ENCODE measurements at regions not wholly inside any gene's neighbourhood (a gene's known extent, or its start where the extent isn't known, plus 50 kb on each side); places are given as distances from the start of the nearest gene placed in this dataset.

DNA sequence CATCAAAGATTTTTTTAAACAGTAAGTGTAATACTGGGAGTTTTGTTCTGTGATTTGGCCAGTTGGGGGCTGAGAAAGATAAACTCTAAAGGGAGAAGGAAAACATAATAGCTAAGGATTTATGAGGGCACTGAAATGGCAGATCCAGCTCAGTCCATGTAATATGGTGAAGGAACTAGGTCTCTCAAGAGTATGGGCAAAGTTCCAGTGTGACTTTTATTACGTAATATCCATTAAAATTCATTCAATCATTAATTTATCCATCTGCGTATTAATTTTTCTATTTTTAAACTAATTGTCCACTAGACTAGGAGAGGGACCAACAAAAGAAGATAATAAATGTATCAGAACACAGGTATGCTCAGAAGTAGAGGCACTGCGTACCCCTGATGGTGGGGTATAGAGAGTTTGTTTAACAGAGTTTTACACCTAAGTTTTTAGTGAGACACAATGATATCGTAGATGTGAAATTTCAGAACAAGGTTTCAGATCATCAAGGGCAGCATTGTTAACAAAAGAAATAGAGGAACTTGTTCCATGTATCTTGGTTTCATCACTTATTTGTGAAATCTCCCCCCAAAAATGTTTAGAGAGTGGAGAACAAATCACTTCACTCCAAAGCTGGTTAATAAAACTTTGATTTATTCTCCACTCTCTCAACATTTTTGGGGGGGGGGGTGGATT, 351.1 kb downstream of the GRXCR1 start:
- DNase-seq (ENCODE audit: low read depth in 2 of 2): no peak

DNA sequence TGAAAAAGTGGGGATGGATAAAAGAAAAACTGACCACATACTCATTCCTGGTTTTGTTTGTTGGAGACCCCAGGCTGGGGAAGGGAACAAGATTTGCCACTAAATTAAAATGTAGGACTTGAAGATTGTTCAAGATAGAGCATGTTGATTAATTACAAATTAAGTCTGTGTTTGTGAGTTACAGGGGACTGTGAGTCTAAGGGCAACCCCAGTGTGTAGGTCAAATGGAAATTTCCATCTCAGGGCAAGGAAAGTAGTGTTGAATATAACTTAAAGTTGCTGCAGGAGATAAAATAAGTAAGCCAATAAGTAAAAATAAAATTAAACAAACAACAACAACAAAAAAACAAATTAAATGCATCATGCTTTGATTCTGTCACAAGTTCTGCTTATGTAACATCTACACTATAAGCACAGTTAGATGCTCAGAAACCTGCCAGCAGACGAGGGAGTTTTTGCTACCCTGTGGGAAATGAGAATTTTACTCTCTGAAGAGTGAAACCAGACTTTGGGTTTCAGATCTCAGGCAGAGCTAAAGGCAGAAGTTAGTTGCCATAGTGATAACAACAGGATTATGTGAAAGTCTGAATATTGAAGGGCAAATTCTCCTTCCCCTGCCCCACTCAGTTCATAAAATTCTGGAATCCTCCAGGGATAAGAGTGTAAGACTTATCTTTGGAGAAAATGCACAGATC, 352.3 kb downstream of the GRXCR1 start:
- no peak for DNase-seq (ENCODE audit: low read depth in 2 of 2)

DNA sequence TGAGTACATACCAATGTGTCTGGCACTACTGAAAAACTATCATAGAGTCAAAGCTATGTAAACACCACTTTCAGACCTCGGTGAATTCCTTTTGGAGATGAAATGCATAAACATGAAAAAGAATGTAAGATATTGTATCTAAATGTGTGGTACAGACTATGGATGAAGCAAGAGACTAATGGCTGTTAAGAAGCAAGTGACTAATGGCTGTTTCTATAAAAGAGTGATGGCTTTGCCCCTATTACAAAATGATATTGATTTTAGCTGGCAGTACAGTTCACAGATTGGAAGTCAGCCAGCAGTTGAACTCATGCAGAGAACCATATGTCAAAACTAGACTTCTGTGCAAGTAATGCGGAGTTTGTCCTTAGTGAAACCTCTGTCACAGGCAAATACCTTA, 359.3 kb downstream of the GRXCR1 start:
- DNase-seq (ENCODE audit: low read depth in 2 of 2): no peak

DNA sequence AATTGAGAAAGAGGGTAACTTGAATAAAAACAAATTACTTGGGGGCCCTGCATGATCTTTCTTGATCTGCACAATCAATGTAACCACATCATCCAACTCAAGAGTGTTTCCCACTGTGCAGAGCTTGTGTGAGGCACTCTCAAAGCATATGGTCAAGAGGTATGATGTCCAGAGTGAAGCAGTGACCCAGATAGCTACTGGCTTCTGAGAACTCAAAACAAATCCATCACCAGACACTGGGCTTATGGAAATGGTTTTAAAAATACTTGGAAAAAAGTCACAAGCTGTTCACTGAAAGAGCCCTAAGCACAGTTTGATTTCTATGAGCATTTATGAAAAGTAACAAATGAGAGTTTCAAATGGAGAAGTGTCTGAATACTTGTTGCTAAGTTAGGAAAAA, 361.0 kb downstream of the GRXCR1 start:
- DNase-seq (ENCODE audit: low read depth in 2 of 2): no peak

DNA sequence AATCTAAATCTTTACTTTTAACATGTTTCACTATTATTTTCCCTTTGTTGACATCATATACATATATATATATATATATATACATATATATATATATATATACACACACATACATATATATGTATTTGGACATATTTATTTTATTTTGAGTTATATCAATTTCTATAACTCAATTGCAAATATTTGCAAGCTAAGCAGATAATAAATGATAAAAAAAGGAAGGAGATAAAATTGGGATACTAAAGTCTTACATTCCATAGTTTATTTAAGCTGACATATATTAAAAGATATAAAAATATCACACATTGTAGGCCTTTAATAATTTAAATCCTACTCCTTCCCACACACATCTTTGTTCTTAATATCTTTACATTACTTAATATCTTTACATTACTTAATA, 372.2 kb downstream of the GRXCR1 start:
- DNase-seq (ENCODE audit: low read depth in 2 of 2): no peak

DNA sequence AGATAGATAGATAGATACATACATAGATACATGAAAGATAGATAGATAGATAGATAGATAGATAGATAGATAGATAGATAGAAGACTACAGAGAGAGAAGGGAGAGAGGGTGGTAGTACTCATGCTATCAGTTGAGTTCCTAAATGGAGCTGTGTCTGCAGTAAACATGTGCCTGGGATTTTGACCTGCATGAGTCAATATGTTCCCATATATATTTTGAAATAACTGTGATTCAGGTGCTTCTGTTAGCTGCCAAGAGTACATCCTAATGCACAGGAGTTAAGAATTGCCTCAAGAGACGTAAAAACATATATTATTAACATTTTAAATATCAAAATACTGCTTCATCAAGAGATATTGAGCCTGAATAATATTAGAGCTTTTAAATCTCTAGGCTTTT, 379.4 kb downstream of the GRXCR1 start:
- no peak for DNase-seq (ENCODE audit: low read depth in 2 of 2)

DNA sequence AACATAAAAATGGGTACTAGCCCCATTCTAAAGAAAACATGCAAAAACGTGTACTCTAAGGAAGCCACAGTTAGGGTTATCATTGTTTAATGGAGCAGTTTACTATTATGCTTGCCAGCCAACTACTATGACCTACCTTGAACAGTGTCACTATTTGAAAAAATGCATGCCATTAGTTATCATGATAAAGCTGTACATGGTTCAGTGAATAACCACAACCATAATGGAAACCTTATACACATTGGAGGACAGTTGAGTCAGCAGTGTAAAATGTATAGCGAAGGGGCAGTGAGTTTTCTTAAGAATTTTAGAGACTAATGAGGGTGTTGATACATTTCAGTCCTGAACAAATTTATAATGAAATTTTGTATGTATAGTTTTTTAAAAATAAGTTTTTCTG, 381.9 kb downstream of the GRXCR1 start:
- no peak for DNase-seq (ENCODE audit: low read depth in 2 of 2)

DNA sequence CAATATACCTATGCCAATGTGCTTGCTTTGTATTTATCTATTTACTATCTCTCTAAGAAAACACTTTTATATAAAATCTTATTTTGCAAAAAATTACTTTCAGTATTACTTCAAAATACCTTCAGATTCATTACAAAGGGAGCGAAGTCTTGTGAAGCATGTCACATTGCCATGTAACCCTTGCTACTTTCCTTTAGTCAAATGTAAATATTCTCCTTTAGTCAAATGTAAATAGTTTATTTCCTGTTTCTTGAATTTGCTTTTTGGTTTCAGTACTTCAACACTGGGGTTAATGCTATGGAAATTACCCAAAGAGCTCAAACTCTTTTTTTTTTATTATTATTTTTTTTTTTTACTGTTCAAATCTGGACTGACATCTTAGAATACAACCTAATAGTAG, 383.3 kb downstream of the GRXCR1 start:
- no peak for DNase-seq (ENCODE audit: low read depth in 2 of 2)

DNA sequence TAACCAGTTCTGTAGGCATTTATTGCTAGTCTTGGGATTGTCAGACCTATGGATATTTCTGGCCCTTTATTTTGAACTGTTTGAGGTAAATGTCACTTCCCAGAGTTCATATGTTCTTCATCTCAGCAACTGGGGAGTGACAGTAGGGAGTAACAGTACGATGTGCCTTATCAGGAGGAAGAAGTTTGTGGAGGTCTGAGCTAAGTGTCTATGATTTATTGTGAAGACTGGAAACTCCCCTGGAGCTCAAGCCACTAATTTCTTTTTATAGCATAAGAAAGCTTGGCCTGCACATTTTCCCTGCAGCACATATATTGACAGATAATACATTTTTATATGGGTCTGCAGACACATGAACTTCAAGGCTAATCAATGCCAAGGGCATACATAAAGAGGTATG, 383.8 kb downstream of the GRXCR1 start:
- no peak for DNase-seq (ENCODE audit: low read depth in 2 of 2)

DNA sequence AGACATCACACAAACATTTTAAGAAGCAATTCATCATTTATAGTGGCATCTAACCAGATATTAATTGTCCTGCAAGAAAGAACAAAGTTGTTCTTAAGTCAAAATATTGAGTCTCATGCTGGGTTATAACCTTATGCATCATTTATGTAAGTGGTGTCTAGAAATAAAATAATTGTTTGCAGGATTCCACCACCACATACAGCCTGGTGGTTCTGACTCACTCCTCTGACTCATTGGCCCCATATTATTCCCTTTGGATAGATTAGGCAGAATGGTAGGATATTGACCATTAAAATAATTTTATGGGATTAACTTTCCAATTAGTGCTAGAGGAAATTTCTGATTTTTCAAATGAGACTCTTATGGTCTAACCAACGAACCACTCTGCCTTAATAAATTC, 384.5 kb downstream of the GRXCR1 start:
- DNase-seq (ENCODE audit: low read depth in 2 of 2): no peak

DNA sequence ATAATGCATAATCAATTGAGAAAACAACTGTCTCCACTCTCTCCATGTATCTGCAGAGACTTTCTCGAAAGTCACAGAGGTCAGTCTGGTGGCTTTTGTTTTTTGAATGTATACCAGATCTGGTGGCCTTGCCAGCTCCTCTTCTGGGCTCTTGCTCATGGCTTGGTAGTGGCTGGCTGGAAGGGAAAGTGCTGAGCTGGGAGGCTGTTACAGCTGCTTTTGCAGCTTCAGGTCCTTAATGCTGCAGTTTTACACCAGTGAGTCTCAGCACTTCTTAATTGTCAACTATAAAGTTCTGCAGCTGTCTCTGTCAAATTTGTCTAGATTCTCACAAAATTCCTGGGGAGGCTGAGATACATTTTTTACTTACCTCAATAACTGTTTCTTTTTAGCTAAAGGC, 390.0 kb downstream of the GRXCR1 start:
- DNase-seq (ENCODE audit: low read depth in 2 of 2): no peak

DNA sequence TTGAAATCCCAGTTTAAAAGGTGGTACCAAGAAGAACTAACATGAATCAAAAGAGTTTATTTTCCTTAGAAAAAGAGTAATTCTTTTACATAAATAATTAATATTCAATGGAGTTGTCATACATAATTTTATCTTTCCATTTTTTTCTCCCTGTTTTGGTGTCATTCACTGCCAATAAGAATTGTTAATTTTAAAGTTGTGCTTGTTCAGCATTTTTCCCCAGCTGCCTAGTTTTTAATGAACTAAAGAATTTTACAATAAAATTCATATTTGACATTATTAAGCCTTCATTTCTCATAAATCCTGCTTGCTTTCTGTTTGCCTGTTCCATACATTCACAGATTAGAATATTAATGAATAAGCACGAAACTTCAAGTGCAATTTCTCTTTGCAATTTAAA, 393.6 kb downstream of the GRXCR1 start:
- DNase-seq (ENCODE audit: low read depth in 2 of 2): no peak

DNA sequence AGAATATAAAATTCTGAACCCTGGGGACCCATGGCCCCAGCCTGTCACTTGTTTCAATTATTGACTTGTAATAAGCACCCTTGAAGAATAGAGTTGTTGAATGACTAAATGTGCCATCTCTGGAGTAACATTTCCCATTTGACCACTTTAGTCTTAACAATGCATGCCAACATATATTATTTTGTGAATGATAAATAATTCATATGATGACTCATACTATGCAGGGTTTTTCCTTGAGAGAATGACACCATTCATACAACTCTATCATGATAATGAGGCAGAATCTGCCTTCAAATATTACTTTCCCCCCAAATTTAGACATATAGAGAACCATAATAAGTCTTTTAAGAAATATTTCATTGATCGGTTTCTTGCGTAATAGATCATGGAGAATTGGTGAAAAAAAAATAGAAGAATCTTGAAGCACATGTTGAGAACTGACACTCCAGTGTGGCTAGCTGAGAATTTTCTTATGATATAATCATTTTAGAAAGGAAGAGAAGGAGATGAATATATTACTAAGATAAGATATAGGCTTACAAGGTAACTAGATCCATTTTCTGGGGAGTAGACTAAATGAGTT, 404.5 kb downstream of the GRXCR1 start:
- DNase-seq (ENCODE audit: low read depth in 2 of 2): no peak

DNA sequence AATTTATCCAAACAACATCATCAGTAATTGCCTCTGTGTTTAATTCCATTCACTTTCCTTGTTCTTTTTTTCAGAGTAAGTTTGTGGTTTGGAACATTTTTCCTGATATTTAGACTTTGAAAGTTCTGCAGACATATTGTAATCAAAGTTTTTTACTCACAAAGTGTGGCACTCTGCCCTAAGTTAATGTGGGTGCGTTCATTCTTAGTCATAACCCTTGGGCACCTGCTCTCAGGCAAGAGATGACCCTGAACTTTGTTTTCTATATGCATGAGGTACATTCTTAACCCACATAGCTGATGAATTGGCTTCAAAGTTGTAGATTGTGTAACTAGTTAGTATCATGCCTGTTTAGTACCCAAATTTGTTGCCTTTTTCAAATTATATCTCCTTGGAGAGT, 424.3 kb downstream of the GRXCR1 start:
- no peak for DNase-seq (ENCODE audit: low read depth in 2 of 2)

DNA sequence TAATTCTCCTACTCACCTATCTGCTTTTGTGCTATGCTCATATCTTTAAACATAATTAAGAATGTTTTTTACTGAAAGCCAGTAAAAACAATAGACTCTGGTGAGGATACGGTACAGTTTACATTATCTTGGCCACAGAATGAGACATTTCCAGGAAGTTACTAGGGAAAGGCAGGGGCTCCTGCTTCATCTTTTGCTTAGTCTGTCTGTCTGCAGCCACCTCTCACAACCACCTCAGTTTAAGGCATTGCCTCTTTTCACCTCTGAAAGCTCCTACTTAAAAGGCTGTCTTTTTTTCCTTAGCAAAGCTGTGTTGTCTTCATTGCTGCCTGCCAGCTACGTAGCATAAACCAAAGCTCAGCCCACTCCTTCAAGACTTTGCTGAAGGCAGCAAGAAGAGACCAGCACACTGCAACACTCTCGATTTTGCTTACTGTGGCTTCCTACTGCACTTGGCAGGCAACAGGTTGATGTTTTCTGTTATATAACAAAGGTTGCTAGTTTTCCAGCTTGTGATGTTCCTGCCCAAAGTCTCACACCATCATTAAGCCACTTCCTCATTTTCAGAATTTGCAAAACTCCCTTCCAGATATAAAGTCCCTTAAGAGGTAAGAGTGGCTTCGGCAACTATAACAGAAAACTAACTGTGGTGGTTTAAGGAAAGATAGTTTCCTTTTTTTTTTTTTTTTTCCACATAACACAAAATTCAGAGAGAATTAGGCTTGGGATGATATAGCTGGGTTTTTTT, 432.9 kb downstream of the GRXCR1 start:
- DNase-seq (ENCODE audit: low read depth in 2 of 2): no peak

DNA sequence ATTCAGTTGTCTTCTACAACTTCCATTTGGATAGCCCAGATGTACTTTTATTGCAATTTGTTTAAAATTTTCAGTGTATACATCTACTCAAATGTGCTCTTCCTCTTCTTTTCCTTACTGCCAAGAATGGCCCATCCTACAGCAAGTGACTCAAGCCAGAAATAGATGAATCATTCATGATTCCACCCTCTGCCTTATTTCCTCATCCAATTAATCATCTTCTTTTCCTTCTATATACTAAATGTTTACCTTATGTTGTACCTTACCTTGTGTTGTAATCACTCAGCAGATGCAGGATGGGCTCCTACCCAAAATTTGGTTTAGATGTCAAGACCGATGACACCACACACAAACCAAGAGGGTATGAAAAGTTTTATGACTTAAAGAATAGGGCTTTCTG, 437.8 kb downstream of the GRXCR1 start:
- no peak for DNase-seq (ENCODE audit: low read depth in 2 of 2)

DNA sequence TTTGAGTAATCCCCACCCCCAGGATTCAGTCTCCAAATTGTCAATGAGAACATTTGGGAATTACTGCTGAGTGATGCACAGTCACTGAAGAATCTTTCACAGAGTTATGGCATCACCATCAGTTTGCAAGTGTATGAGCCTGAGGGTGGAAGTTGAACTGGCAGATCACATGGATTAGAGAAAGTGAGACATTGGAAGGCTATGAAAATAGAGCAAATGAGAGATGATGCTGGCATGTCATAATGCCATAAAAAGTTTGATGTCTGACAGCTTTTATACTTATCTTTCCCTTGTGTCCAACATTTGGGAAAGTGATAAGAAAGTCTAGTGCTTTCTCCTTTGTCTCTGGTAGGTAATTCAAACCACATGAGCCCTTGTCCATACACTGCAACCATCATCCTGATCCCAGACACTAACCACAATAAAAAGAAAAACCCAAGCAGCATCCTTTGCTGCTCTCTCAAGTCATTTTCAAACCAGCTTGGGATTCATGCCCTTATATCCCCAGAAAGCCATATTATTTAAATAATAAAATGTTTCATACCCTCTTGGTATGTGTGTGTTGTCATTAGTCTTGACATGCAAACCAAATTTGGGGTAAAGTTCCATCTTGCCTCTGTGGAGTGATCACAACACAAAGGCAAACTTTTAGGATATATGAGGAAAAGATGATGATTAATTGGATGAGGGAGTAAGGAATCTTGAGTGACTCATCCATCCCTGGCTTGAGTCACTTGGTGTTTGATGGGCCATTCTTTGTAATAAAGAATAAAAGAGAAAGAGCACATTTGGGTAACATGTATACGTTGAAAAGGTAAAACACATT, 438.9 kb downstream of the GRXCR1 start:
- DNase-seq (ENCODE audit: low read depth in 2 of 2): no peak

DNA sequence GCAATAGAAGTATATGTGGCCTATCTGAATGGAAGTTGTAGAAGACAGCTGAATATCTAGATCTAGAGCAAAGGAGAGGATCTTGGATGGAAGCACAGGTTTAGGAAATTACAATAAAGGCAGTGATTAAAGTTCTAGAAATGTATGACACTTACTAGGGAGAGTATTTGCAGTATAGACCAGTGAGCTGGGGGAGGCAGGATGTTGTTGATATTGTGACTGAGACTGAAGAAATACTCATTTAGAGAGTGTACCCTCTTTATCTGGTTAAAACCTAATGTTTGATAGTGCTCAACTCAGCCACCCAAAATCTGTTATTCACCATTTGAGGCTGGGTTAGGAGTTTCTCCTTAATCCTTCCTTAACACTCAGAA, 439.5 kb downstream of the GRXCR1 start:
- DNase-seq (ENCODE audit: low read depth in 2 of 2): no peak

DNA sequence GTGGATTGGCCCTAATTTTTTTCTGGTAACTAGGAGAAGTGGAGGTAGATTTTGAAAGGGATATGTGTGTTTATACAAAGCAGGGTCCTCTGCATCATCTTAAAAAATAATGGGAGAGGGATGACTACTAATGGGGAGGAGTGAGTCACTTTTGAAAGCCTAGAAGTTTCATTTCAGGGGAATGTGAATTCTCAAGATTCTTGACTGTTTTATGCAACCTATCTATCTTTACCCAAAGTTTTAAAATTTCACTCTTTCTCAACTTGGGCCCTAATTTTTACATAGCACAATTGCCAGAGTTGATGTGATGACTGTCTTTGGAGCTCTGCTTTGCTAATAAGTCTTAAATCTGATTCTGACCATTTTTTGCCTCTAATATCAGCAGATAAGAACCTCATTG, 445.2 kb downstream of the GRXCR1 start:
- no peak for DNase-seq (ENCODE audit: low read depth in 2 of 2)

DNA sequence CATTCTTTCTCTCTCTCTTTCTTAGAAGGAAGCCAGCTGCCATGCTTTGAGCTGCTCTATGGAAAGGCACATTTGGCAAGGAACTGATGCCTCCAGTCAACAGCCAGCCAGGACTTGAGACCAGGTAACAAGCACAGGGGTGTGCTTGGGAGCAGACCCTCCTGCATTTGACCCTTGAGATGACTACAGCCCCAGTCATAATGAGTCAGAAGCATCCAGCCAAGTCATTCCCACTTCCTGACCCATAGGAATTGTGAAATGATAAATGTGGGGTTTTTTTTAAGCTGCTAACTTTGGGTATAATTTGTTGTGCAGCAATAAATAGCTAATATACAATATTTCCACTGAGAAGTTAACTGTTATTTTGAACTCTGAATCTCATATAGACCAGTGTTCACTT, 446.9 kb downstream of the GRXCR1 start:
- no peak for DNase-seq (ENCODE audit: low read depth in 2 of 2)

DNA sequence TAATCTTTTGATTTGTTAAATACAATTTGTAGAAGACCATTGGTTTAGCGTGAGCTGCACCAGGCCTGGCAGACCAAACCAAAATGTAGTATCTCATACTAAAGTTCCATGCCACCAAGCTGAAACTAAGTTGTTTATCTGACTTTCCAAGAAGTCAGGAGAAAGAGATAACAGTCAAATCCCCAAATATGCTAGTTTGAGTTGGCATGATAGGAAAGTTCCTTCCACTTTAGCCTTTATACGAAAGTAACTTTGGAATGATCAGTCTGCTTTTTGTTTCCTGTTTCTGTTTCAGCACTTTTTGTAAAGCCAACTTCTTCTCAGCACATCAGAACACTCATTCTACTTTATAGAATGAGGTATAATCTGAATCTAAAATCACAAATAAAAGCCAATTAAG, 449.2 kb downstream of the GRXCR1 start:
- DNase-seq (ENCODE audit: low read depth in 2 of 2): no peak

DNA sequence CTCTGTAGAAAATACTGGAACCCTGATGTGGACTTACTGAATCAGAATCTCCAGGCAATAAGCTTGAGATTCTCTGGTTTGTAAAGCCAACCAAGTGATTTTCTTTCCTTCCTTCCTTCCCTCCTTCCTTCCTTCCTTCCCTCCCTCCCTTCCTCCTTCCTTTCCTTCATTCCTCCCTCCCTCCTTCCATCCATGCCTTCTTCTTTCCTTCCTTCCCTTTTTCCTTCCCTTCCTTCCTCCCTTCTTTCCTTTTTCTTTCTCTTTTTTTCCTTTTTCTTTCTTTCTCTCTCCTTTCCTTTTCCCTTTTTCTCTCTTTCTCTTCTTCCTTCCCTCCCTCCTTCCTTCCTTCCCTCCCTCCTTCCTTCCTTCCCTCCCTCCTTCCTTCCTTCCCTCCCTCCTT, 450.8 kb downstream of the GRXCR1 start:
- DNase-seq (ENCODE audit: low read depth in 2 of 2): no peak

Data from dermis microvascular lymphatic vessel endothelial cell (primary cell).